ENCODE measurements at regions not wholly inside any gene's neighbourhood (a gene's known extent, or its start where the extent isn't known, plus 50 kb on each side); places are given as distances from the start of the nearest gene placed in this dataset.
"Not testable (repeated sequence)": the region's sequence is repeated elsewhere in the genome, so short reads cannot be mapped to it uniquely, and the experiment has no call there.

DNA sequence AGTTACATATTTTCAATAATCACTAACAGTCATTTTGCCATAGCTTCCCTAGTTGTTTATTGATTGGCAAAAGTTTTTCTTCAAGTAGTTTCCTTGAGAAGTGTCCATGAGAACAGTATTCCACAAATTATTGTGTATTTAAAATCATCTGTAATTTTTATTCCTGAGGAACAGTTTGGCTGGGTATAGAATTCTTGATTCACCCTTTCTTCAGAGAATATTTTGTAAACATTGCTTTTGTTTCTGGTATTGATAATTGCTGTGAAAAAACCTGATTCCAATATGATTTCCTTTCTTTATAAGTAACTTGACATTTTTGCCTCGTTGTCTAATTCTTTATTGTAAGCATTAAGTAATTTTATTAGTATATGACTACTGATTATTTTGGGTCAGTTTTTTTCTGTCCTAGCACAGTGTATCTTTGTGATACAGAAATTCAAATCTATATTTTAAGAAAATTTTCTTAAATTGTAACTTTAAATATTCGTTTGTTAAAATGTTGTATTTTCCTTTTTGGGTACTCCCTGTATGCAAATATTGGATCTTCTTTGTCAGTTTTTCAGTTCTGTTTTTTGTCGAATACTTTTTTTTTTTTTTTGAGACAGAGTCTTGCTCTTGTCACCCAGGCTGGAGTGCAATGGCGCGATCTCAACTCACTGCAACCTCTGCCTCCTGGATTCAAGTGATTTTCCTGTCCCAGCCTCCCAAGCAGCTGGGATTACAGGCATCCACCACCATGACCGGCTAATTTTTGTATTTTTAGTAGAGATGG is 162.0 kb upstream of the ATP2B1 start:
- no peak for DNase-seq

DNA sequence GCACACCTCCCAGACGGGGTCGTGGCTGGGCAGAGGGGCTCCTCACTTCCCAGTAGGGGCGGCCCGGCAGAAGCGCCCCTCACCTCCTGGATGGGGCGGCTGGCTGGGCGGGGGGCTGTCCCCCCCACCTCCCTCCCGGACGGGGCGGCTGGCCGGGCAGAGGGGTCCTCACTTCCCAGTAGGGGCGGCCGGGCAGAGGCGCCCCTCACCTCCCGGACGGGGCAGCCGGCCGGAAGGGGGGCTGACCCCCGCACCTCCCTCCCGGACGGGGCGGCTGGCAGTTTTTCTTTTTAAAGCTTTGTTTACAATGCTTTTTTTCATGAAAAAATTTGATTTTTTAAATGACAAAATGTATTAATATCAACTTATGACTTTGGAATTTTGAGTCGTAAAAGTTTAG is 159.0 kb upstream of the ATP2B1 start:
- DNase-seq = not testable (repeated sequence)

DNA sequence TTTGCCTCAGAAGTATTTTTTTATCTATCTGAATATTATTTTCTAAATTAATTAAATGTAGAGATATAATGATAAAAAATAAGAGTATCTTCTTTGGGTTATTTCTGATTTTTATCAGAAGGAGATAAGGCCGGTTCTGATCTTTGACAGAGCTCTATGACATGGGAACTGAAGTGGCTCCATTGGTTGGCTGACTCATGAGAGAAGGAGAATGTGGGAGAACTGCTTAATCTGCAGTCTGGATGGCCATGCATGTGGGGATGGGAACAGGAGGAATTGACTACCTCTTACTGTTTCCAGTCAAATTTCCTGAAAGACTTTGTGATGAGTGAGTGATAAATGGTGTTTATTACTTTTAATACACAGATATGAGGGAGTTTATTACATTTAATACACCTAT is 155.8 kb upstream of the ATP2B1 start:
- DNase-seq = no peak

DNA sequence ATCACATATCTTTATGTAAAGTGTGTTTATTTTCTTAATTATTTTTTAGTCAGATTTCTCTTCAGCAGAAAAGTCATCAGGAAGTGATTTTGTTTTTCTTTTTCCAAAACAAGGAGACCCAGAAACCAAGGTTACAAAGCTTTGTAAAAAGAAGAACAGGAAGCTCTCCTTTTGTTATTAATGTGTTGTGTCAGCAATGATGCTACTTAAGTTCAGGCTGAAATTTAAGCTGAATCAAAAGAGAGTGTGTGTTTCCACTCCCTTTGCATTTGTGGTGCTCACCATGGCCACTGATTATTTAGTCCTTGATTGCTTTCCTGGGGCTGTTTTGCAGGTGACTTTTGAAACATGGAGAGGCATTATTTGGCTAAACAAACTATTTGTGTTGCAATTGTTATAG is 155.3 kb upstream of the ATP2B1 start:
- DNase-seq = no peak

DNA sequence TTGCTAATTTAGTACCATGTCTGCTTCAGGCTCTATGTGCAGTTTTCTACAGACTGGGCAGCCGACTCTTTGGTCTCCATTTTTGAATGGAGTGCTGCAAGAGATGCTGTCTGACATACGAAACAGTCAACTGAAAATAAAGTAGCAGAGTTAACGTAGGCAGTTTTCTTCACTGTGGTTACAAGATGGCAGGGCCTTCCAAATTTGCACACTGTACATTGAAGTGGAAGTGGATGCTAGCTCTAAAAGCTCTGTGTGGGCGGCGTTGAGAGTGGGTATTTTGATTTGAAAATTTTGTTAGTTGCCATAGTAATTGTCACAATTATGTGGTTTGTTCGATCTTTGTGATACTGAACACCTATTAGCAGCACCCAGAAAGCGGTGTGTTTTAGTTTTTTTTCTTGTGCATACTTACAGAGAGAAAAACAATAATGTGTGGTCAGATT is 154.9 kb upstream of the ATP2B1 start:
- DNase-seq = no peak

DNA sequence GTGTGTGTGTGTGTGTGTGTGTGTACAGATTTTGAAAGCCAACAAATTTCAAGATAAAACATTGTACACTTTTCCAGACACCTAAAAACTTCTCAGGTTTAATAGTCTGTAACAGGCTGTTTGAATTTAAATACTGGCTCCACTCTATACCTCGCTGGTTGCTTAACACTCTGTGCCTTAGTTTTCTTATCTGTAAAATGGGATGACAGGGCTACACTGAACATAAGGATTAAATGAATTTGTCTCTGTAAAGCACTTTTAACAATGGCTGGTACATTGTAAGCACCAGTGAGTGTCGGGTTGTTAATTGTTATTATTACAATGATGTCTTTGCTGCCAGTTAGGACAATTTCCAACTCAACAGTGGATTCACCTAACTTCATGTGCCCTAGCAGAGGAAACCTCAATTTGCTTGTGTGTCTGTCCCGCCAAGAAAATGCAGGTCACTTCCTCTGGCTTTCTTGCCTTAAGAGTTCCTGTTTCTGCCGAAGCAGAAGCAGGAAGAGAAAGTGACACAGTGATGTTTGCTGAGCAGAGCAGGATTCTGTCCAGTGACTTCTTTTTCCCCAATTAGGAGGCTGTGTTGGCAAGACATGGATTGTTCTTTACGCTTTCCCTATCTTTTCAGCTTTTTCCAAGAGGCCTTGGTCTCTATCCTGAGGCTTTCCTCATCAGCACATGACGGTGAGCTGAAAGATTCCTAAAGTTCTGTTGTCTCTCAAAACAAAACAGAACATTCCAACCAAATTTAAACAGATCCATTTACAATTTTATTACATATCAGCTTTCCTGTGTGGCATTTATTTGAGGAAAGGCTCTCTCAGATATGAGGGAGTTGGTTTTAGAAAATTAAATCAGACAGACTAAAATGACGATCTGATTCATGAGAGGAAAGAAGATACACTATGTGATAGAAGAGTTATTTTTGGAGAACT is 154.1 kb upstream of the ATP2B1 start:
- no peak for DNase-seq

DNA sequence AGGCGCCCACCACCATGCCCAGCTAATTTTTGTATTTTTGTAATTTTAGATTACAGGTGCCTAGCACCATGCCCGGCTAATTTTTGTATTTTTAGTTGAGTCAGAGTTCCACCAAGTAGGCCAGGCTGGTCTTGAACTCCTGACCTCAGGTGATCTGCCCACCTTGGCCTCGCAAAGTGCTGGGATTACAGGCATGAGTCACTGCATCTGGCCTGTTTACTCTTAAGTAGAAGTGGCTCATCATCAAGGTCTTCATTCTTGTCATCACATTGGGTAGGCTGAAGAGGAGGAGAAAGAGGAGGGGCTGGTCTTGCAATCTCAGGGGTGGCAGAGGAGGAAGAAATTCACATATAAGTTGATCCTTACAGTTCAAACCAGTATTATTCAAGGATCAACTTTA is 152.4 kb upstream of the ATP2B1 start:
- no peak for DNase-seq

DNA sequence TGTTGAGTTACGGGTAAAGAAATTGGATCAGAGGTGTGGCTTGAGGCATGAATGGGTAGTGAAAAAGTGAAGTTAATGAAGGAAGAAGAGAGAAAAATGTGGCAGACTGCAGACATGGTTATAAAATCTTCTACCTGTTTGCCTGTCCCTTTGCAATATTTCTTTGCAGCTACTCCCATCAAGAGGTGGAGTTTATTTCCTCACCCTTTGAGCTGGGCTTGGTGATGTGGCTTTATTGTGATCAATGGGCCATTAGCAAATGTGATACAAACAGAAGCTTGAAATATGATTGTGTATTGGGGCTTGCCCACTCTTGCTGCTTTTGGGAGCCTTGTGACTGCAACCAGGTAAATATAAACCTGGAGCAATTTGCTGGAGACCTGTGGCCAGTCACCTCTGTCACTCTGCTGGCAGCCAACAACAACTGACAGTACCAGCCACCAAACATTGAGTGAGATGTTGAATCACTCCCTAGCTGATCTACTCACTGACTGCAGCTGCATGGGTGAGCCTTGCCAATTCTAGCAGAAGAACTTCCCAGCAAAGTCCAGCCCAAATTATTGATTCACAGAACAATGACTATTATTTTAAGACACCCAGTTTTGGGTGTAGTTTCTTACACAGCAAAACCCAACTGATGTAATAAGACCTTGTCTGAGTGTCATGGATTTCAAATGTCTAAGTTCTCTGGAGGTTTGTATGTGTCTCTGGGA is 151.0 kb upstream of the ATP2B1 start:
- DNase-seq = no peak

DNA sequence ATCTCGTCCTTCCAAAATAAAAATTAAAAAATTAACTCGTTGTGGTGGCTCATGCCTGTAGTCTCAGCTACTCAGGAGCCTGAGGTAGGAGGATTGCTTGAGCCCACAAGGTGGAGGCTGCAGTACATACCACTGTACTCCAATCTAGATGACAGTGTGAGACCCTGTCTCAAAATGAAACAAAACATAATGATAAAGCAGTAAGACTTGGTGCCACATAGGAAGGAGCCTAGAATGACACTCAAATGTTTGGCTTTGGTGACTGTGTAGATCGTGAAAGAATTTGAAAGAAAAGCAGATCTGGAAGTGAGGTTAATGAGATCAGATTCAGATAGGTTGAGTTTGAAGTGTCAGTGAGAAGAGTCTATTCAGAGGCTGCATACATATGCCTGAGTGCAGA is 150.1 kb upstream of the ATP2B1 start:
- DNase-seq = no peak

DNA sequence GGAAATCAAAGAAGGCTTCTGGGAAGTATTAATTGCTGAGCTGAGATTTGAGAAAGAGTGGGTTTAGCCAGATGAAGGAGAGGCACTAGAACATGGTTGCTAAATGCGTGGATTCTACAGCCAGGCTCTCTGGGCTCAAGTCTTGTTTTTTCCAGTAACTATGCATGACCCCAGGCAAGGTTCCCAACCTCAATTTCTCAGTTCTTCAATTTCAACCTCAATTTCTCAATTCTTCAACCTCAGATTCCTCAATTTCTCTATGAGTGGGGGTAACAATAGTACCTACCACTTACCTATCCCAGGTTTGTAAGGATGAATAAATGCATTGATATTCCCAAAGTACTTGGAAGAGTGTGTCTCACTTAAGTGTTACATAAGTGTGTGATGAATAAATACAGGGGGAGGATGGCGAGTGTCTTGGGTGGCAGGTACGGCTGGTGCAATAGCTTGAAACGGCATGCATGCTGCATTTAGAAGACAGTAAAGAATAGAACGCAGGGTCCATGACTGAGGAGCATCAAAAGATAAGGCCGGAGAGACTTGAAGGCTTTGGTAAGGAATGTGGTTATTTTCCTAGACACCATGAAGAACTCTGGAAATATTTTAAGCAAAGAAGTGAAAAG is 149.1 kb upstream of the ATP2B1 start:
- no peak for DNase-seq

DNA sequence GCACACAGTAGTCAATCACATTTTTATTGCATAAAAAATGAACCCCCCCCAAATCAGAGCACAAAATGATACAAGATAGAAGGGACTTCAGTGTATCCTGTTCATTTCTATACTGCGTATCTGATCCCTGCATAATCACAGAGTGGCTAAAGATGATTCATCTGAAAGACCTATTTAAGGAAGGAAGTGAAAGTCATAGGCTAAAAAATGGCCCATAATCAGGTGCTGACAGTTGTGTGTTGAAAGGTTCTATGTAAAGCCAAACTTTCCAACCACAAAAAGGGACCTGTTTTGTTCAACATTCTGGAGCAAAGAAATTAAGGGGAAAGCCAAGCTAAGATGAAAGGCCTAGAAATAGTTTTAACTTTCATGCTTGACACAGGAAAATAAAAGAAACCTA is 147.8 kb upstream of the ATP2B1 start:
- no peak for DNase-seq

DNA sequence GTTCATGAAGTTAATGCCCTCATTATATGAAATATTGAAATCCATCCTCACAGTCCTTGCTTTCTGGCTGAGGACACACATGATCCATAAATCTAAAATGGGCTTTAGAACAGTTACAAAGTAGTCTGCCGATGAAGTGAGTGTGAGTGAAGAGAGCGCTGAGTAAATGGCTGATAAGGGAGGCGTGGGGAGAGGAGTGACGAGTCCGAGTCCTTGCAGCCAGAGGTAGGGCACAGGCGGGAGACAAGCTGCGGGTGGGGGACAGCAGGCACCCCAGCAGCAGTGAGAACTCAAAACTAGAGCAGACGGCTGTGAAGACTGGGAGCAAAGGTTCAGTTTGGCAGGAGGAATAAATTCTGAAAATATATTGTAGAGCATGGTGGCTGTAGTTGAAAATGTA is 140.1 kb upstream of the ATP2B1 start:
- DNase-seq = no peak

DNA sequence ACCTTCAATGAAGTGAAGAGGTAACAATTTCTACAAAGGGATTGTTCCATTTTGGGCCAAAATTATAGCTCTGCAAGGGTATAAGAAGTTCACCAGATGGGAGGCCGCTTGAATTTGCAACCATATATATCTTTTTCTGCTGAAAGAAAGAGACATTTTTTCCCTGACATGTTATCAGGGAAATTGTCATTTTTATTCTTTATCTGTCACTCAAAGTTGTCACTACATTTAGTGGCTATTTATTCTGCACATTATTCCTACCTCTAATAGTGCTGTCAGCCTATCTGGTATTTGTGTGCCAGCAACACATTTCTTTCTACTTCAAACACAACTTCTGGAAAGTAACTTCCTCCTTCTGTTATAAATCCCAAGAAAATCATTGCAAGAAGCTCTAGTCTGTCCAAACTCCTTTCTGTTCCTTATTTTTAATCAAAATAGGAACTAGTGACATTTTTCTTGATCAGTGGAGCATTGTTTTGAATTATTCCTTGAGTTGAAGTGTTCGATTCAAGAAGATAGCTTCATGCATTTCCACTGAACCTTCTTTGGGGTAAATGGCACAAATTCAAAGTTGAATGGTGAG is 137.9 kb upstream of the ATP2B1 start:
- DNase-seq = no peak

DNA sequence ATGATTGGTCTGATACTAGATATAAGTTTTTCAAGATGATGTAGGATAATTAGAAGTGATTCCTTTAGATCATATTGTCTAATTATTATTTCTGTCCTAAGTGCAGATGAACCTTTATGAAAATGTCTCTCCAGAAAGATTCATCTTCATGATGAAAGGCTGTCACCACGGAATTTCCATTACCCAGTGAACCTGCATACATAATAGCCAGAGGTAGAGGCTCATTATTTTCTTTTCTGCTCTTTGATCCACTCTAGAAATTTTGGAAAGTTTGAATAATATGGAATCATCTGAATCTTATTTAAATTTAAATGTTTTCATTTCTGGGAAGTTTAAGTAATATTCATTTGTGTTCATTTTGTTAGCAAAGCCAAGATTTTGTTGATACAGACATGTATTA is 137.1 kb upstream of the ATP2B1 start:
- no peak for DNase-seq

DNA sequence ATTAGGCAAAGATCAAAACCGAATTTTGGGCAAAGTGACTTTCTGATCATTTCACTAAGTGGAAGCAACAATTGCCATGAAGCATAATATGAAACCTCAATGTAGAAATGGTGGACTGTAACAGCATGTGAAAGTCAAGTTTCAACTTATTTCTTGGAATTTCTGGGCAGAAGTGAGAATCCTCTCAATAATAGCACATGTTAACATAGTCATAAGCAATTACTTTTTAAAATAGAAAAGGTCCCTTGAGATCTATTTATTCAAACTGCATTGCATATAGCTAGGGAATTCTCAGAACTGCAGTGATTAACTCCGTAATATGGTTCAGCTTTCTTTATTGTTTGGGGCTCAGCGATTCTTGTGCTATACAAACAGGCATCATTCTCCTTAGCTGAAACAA is 136.7 kb upstream of the ATP2B1 start:
- no peak for DNase-seq

DNA sequence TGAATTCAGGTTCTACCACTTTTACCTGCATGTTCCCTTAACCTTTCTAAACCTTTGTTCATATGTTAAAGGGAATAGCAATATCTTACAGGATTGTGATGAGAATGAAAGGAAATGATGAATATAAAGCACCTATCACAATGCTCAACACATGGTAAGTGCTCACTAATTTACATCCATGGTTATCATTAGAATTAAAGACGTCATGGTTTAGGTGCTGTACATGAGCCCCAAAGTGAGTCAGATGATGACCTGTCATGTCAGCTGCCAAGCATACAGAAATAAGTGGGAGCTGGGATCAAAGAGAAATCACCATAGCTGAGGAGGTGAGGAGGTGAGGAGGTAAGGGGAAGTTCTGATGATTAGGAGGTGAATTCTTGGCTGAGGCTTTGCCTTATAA is 135.9 kb upstream of the ATP2B1 start:
- DNase-seq = no peak

DNA sequence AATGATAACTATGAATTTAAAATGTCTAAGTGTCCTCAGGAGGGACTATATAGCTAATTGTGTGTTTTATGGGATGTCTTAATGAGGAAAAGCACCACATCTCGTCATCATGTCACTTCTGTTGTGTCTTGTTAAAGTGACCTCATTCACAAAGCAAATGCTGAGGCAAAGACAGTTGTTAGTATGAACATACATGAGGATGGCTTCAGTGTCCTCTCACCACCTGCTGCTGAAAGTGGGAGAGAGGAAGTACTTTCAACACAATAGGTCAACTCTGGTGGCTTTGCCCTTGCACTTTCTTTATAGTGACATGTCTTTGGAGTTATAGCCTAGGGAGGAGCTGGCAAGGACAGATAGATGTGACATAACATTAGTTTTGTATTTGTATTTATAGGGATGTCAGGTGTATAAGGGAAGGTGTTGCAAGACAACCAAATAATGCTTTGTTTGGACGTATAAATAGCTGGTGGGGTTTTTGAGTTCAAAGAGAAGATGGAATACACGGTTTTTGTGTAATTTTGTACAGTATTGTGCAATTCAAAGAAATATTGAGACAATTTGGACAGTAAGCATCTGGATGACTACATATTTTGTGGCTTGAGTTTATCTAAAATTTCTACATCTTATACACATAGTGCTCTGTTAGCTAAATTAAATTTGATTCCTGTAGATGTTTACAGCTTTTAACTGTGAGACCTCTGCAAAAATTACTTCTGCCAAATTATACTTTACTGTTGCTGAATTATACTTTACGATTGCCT is 131.7 kb upstream of the ATP2B1 start:
- no peak for DNase-seq

DNA sequence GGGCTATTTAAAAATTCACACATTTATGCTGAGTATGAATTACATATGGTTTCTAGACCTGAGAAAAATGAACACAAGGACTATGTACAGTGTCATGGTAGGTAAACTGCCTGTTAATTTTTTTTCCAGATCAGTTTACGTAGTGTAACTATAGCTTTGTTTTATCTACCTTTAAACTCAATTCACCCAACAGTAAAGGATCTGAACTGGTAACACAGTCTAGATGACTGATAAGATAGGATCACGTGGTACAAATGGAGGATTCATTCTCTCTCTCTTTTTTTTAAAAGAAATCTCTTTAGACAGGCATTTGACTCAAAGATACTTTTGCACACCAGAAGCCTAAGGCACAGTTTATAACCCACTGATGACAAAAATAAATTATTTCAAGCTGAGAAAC is 130.8 kb upstream of the ATP2B1 start:
- no peak for DNase-seq

DNA sequence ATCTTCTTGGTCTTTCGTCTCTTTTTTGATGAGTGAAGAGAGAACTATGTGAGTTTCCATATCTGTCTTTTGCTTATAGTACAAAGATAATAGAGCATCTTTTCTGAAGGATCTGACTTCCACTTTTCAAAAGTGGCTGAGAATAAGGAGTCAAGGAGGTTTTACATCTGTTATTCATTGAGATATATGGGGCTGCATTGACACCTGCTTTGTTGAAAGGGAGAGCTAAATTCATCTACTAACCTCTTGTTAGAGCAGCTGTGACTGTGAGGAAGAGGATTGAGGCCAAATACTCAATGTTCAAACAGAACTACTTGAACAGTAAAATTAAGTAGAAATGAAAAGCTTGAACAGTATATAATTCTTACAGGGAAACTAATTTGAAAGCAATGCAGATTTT is 130.2 kb upstream of the ATP2B1 start:
- no peak for DNase-seq

DNA sequence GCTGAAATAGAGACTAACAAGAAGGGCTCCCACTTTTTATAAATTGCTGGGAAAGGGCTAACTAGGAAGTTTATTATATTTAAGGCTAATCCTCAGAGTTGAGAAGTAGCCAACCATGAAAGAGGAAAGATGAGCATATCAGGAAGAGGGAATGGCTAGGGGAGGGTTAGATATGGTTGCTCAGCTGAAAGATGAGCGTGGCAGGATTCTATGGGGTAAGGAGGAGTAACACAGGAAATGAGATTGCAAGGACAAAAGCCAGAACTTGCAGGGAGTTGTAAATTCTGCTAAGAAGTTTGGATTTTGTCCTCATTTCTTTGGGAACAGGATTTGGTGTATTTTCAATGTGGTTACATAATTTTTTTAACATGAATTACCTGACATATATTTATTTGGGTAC is 127.4 kb upstream of the ATP2B1 start:
- DNase-seq = no peak

DNA sequence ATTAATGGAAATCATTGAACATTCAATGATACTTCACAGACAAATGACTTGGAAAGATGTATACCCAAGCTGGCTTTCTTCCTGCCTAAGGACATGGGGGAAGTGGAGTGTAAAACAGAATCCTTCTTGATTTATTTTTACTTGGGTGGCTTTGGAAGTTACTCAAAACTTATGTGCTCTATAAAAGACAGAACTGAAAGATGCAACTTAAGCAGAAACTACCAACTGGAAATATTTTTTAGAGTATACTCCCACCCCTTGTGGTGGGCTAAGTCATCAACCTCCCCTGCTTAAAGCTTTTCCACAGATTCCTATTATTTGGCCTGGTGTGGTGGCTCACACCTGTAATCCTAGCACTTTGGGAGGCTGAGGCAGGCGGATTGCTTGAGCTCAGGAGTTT is 126.0 kb upstream of the ATP2B1 start:
- no peak for DNase-seq

All from NCI-H187 treated with DMSO at 0.1 percent for 48 hours (cell line).